SK-N-SH (cell line): ENCODE measurements at regions not wholly inside any gene's neighbourhood (a gene's known extent, or its start where the extent isn't known, plus 50 kb on each side); places are given as distances from the start of the nearest gene placed in this dataset.

Experiments
- CHD2 ChIP-seq: fragments of 150-350 bp; IDR thresholded peaks from 2 replicates; pipeline ENCODE4 v1.6.1; 2018; ENCODE audit warnings: low read length; ENCODE audit not compliant: partially characterized antibody
- CTCF ChIP-seq: fragments of 200-600 bp; sonication (generic); IDR thresholded peaks from 2 replicates; pipeline ENCODE4 v1.6.1; 2017; ENCODE audit warnings: antibody characterized with exemption, mild to moderate bottlenecking, moderate library complexity
- ELF1 ChIP-seq: IDR thresholded peaks from 2 replicates; pipeline ENCODE4 v1.4.0; 2012
- EP300 ChIP-seq, 2 experiments: IDR thresholded peaks; 2 replicates each; pipeline versions ENCODE4 v1.4.0 to v1.6.1; 2012; ENCODE audit warnings: borderline replicate concordance in 1 of 2, low read depth in 1 of 2, low read length in 1 of 2
- FOSL2 ChIP-seq: IDR thresholded peaks from 2 replicates; pipeline ENCODE4 v1.4.0; 2012; ENCODE audit warnings: low read depth, mild to moderate bottlenecking, moderate library complexity, borderline replicate concordance
- FOXJ3 ChIP-seq: sonication (generic); formaldehyde crosslinking; IDR thresholded peaks from 2 replicates; pipeline ENCODE4 v1.5.1; 2020; ENCODE audit warnings: mild to moderate bottlenecking, missing genetic modification reagents
- JUND ChIP-seq: IDR thresholded peaks from 2 replicates; pipeline ENCODE4 v1.4.0; 2012
- MAX ChIP-seq: IDR thresholded peaks from 2 replicates; pipeline ENCODE4 v1.4.0; 2012; ENCODE audit warnings: low read depth
- MEF2A ChIP-seq: IDR thresholded peaks from 2 replicates; pipeline ENCODE4 v1.4.0; 2012; ENCODE audit warnings: low read depth, borderline replicate concordance
- MXI1 ChIP-seq: IDR thresholded peaks from 2 replicates; pipeline ENCODE4 v1.6.1; 2012; ENCODE audit warnings: mild to moderate bottlenecking, low read depth, low read length, improper control_type of control experiment
- NRF1 ChIP-seq: IDR thresholded peaks from 2 replicates; pipeline ENCODE4 v1.6.1; 2012; ENCODE audit warnings: low read depth, mild to moderate bottlenecking, low read length
- PBX3 ChIP-seq: IDR thresholded peaks from 2 replicates; pipeline ENCODE4; 2012
- RAD21 ChIP-seq: IDR thresholded peaks from 2 replicates; pipeline ENCODE4 v1.6.1; 2012; ENCODE audit warnings: mild to moderate bottlenecking, low read length
- RFX5 ChIP-seq: IDR thresholded peaks from 2 replicates; pipeline ENCODE4 v1.6.1; 2012; ENCODE audit warnings: mild to moderate bottlenecking, improper control_type of control experiment, low read length
- RXRA ChIP-seq: IDR thresholded peaks from 2 replicates; pipeline ENCODE4 v1.4.0; 2012; ENCODE audit warnings: low read depth, mild to moderate bottlenecking, borderline replicate concordance
- SIN3A ChIP-seq: IDR thresholded peaks from 2 replicates; pipeline ENCODE4 v1.6.1; 2012; ENCODE audit warnings: low read depth, mild to moderate bottlenecking, low read length, moderate library complexity, borderline replicate concordance
- SMC3 ChIP-seq: IDR thresholded peaks from 2 replicates; pipeline ENCODE4 v1.6.1; 2012; ENCODE audit warnings: low read depth, low read length, improper control_type of control experiment
- TAF1 ChIP-seq: IDR thresholded peaks from 2 replicates; pipeline ENCODE4 v1.6.1; 2012; ENCODE audit warnings: low read depth, mild to moderate bottlenecking, low read length, moderate library complexity, borderline replicate concordance
- TCF12 ChIP-seq: IDR thresholded peaks from 2 replicates; pipeline ENCODE4 v1.4.0; 2012
- TEAD4 ChIP-seq: IDR thresholded peaks from 2 replicates; pipeline ENCODE4 v1.4.0; 2012; ENCODE audit warnings: mild to moderate bottlenecking, borderline replicate concordance; ENCODE audit not compliant: insufficient read depth
- USF2 ChIP-seq: fragments of 150-350 bp; IDR thresholded peaks from 2 replicates; pipeline ENCODE4 v1.6.1; 2017; ENCODE audit warnings: antibody characterized with exemption, low read length, low read depth, borderline replicate concordance
- ZBTB33 ChIP-seq: IDR thresholded peaks from 2 replicates; pipeline ENCODE4 v1.4.0; 2012; ENCODE audit warnings: low read depth, borderline replicate concordance

GRCh38 chr22:23401111-23401909 is 178.8 kb downstream of the IGLL1 start (continued):
- TF ChIP-seq ZBTB33 (no peak), FOSL2 (peak; percentile 61; the same call in 1 of the 2 replicates), EP300 (IDR thresholded peaks at IDR 0.05; ENCODE audit: borderline replicate concordance in 1 of 2, low read depth in 1 of 2, low read length in 1 of 2) (no peak), RAD21 (no peak), MXI1 (no peak), NRF1 (no peak), MEF2A (no peak), JUND (peak; percentile 38; the same call in 1 of the 2 replicates), PBX3 (no peak), SIN3A (no peak), RFX5 (no peak), MAX (peak; percentile 65), CHD2 (no peak), FOXJ3 (CRISPR knock-in tag) (no peak), TEAD4 (peak; percentile 67), TCF12 (peak; percentile 58; the same call in 1 of the 2 replicates), TAF1 (no peak), RXRA (no peak), USF2 (no peak), CTCF (no peak), SMC3 (no peak), ELF1 (no peak)
